HG03139 (cell line): ENCODE measurements at regions not wholly inside any gene's neighbourhood (a gene's known extent, or its start where the extent isn't known, plus 50 kb on each side); places are given as distances from the start of the nearest gene placed in this dataset.
A peak's percentile ranks its signal among the peaks of the same experiment; 100 is the strongest.

Experiments
- ATAC-seq: cut with Tn5 transposase; IDR thresholded peaks from one replicate; pipeline ENCODE4 v1.9.1; 2021; ENCODE audit not compliant: unreplicated experiment

DNA sequence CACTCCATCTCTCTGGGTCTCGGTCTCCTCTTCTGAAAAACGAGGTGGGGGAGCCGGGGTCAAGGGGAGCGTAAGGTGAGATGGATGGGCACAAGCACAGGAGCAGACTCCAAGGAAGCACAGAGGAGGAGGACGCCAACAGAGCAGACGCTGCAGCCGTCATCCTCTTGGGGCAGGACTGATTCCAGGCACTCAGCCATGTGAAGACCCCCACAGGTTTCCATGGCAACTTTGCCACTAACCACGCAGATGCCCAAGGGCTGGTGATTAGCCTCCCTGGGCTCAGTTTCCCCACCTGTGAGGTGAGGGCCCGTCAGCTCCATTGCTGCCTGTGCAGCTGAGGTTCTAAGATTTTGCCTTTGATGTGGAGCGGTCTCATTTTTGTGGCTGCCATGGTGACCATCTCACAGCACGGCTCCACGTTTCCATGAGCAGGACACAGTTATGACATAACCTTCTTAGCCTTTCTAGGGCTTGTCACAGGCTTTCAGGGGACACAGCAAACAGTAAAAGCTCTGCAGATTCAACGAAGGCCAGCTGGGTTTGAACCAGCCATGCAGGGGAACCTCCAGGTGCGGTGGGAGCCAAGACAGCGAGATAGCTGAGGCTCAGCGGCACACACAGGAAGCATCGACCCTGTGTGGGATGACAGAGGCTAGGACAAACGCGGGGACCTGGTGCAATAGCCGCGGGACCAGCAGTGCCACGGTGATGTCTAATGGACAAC is 170.3 kb downstream of the NUP210 start:
- no peak for ATAC-seq

DNA sequence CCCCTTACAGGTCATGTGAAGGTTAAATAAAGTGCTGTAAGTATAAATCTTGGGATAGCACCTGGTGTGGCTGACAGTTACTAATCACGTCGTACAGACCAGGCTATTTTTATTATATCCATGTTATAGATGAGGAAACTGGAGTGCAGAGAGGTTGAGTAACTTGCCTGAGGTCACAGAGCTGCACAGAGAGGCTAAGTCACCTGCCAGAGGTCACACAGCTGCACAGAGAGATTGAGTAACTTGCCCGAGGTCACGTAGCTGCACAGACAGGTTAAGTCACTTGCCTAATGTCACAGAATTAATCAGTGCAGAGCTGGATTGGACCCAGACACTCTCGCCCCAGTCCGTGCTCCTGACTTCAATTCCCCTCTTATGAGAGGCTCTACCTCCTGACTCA is 171.5 kb downstream of the NUP210 start:
- no peak for ATAC-seq

DNA sequence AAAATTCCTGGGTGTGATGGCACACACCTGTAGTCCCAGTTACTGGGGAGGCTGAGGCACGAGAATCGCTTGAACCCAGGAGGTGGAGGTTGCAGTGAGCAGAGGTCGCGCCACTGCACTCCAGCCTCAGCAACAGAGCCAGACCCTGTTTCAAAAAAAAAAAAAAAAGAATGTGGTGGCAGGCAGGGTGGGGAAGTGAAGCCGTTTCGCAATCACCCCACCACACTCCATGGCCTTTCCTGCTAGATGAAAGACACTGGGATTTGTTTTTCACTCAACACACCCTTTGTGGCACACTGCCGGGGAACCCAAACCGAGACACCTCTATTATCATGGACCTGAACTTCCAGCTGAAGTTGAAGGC is 172.4 kb upstream of the IQSEC1 start:
- ATAC-seq, result no peak

DNA sequence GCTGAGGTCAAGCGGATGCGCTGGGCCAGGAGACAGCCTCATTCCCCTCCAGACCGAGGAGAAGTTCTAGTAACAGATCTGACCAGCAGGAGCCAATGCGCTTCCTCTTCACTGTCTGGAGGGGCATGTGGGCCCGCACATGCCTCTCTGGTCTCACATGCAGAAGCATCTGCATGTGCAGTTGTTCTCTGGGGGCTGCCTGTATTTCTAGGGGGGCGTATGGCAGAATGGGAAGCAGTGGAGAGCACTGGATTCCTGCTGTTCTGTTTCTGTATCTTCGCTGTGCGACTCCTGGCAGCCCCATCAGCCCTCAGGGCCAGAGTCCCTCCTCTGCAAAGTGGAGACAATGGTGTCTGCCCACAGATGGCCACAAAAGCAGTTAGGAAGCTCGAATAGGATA is 170.4 kb upstream of the IQSEC1 start:
- no peak for ATAC-seq

- no peak for ATAC-seq
Observed at GRCh38 chr3:13242364-13242737, 169.1 kb upstream of the IQSEC1 start.

GRCh38 chr3:13241621-13242363 is 168.6 kb upstream of the IQSEC1 start:
- no peak for ATAC-seq

DNA sequence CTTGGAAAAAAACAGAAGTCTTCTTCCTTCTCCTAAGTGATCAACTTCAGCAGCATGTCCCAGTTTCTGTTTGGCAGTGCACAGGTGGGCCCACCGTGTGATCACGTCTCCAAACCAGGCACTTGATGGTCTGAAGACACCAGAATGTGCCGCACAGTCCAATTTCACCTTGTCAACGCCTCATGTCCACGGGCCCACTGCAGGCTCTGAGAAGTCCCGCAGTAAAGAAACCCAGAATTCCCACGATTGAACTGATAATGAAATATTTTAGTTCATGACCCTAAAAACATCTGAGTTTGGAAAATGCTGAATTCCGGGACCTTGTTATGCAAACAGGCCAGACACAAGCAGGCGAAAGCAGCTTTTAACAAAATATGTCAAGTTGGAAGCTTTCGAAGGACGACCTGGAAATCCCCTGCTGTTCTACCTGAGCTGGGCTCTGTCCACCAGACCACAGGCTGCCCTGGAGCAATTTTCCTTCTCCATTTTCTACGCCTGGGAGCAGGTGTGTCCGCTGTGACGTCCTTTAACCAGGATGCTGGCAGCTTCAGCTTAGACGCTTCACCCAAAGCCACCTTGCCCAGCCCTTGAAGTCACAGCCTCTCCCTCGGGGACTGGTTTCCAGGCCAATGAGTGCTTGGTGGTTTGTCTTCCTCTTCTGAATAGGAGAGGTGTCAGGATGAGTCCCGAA is 167.8 kb upstream of the IQSEC1 start:
- no peak for ATAC-seq

GRCh38 chr3:13239467-13239760 is 166.2 kb upstream of the IQSEC1 start:
- ATAC-seq, result no peak

GRCh38 chr3:13238687-13239466 is 165.6 kb upstream of the IQSEC1 start:
- no peak for ATAC-seq

- ATAC-seq, result no peak
Observed at GRCh38 chr3:13237776-13238490, 164.7 kb upstream of the IQSEC1 start.

- no peak for ATAC-seq
Observed at GRCh38 chr3:13236557-13237173, 163.4 kb upstream of the IQSEC1 start.

DNA sequence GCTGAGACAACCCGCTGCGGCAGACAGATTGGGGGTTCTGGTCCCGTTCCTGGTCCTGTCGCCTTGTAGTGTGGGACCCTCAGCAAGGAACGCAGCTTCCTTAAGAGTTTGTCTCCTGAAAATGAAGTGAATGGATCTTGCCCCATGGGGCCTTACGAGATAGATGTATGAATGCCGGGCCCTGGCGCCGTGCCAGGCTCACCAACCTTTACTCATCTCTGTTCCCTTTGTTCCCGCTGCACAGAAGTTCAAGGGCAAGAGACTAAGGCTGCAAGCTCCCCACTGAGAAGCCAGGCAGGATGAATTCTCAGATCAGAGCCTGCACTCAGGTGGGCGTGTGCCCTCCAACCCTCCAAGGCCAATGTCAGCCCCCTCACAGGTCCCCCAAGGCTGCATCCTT is 162.7 kb upstream of the IQSEC1 start:
- ATAC-seq, result no peak

DNA sequence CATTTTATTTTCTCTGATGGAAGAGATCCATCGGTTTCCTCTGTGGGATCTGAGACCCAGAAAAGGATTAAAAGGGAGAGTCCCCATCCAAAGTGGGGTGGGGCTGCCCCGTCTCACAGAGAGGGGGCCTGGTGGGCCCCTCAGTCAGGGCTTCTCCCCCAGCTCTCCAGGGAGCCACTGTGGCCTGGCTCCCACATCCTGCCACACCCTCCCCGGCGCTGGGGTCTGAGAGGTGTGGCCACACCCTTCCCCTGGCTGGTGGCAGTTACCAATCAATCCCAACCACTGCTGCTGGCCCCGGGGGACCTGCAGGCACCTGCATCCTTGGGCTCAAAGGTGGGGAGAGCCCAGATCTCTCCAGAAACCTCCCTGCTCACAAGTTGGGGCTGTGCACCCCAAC is 161.8 kb upstream of the IQSEC1 start:
- ATAC-seq, result peak; percentile 47

DNA sequence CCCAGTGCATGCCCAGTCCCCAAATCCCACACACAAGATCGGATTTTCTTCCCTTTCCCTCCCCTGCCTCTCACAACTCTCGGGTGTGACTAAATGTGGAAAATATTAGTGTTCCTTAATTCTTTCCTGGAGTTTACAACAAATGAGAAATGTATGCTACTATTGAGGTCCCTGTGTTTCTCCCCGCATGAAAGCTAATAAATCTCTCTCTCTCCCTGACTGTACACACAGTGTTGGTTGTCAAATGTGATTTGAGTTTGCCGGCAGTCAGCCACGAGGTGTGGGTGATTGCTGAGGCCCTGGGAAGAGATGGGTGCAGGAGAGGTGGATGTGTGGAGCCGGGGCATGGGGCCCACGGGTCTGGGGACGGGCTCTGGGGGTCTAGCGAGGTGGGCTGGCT is 161.4 kb upstream of the IQSEC1 start:
- no peak for ATAC-seq

GRCh38 chr3:13233487-13234485 is 160.6 kb upstream of the IQSEC1 start:
- no peak for ATAC-seq

DNA sequence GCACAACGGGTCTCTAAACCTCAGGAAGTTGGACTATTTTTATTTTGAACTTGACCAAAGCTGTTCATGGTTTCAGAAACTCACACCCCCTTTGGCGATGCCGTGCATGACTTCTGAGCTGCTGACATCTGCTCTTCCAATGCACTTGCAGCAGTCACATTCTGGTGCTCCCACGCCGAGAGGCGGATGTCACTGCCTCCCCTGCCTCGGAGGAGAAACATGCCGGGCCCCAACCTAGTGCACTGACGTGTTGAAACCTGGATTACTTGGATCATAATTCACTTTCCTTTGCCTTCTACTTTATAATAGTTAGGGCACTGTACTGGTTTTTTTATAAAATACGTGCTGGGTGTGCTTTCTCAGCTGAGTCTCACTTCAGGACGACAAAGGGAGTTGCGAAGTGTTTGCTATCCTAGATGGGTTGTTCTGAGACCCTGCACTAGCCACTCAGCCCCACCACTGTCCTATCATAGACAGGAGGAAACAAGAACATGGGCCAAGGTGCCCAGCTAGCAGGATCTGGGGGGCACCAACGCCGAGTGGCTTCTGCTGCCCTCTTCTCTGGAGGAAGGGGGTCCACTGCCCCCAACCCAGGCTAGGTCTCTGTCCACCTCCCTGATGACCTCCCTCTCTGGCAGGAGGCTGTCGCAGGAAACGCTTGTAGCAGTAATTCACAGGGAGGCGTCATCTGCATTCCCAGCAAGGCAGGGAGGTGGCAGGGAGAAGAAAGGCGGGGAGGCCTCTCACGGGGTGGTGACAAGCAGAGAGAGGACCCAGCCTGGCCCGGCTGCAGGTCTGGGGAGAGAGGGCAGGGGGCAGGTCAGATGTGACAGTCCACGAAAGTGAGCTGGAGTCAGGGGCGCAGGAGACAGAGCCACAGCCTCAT is 158.8 kb upstream of the IQSEC1 start:
- ATAC-seq, result no peak

DNA sequence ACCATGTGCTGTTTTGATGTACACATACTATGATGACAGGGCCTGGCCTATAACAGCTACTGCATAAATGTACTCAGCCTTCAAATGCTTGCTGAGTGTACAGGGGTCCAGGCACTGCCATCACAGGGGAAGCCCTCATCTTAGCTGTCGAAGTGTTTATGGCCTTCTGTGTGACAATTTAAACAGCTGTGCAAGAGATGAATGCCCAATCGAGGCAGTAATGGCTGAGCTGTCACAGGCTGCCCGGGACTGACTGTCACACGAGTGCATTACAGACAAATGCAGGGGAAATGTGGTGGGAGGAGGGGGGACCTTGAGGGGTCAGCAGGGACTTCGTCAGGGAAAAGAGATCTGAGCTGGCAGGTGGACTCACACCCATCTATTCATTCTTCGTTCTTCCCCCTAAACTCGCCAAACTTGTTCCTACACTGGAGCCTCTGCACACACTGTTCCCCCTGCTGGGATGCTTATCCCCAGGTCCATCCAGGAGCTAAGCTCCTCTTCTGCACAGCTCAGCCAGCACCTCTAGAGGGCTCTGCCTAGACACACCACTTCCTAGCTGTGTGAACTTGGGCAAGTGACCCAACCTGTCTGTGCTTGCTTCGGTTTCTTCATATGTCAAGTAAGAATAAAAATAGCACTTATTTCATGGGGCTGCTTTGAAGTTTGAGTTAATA is 156.2 kb upstream of the IQSEC1 start:
- no peak for ATAC-seq

DNA sequence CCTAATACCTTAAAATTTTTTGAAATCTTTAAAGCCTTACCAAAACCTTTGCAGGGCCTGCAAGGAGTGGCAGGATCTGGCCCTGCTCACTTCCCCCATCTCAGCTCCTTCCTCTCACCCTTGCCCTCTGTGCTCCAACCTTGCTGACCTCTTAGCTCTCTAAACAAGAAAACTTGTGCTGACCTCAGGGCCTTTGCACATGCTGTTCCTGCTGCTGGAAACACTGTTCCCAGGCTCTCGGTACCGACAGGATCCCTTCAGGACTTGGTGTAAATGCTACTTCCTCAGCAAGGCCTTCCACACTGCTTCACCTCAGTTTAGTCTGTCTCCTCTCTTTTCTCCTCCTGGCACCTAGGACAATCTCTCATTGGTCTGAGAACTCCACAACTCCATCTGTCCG is 155.4 kb upstream of the IQSEC1 start:
- ATAC-seq, result no peak
